Suprapubic skin (tissue), 4 donors: ENCODE measurements at regions not wholly inside any gene's neighbourhood (a gene's known extent, or its start where the extent isn't known, plus 50 kb on each side); places are given as distances from the start of the nearest gene placed in this dataset.

ENCODE experiments used
- DNase-seq, 2 donors: peaks; one replicate each; pipeline ENCODE4 v3.0.0-alpha.2; 2019; ENCODE audit warnings: low spot score in 2 of 2
- H3K27ac ChIP-seq: fragments of 200-600 bp; sonication (generic); one replicate; pipeline ENCODE4 v1.5.1; 2019
- H3K27me3 ChIP-seq: fragments of 200-600 bp; sonication (generic); one replicate; pipeline ENCODE4 v1.5.1; 2019
- H3K36me3 ChIP-seq: fragments of 200-600 bp; sonication (generic); one replicate; pipeline ENCODE4 v1.5.1; 2019
- H3K4me1 ChIP-seq: fragments of 200-600 bp; sonication (generic); one replicate; pipeline ENCODE4 v1.5.1; 2019
- H3K4me3 ChIP-seq: fragments of 200-600 bp; sonication (generic); one replicate; pipeline ENCODE4 v1.5.1; 2019; ENCODE audit warnings: mild to moderate bottlenecking
- H3K9me3 ChIP-seq: fragments of 200-600 bp; sonication (generic); one replicate; pipeline ENCODE4 v1.5.1; 2019
- EP300 ChIP-seq: sonication (generic); formaldehyde crosslinking; IDR thresholded peaks from one replicate; pipeline ENCODE4 v1.6.1; 2017; ENCODE audit warnings: antibody characterized with exemption
- POLR2A ChIP-seq, 2 donors: fragments of 450-650 bp; IDR thresholded peaks; one replicate each; pipeline ENCODE4 v1.6.1; 2017; ENCODE audit warnings: antibody characterized with exemption in 2 of 2, mild to moderate bottlenecking in 2 of 2, moderate library complexity in 2 of 2
- POLR2AphosphoS5 ChIP-seq, 3 donors: sonication (generic); formaldehyde crosslinking; IDR thresholded peaks; one replicate each; pipeline ENCODE4 v1.6.1; 2017; ENCODE audit warnings: antibody characterized with exemption in 3 of 3
- WGBS: methylation state at CpG from one replicate; pipeline ENCODE4 v1.1.5; 2018; 5-methylcytosine and 5-hydroxymethylcytosine counted together
- TF ChIP-seq, protein P1 (sequence below), 2 donors: fragments of 200-600 bp in 1 of 2; fragments of 450-650 bp in 1 of 2; sonication (generic) in 1 of 2; IDR thresholded peaks; one replicate each; pipeline ENCODE4 v1.5.1; 2016 to 2019; ENCODE audit warnings: antibody characterized with exemption in 2 of 2, mild to moderate bottlenecking in 1 of 2, moderate library complexity in 1 of 2

DNA sequence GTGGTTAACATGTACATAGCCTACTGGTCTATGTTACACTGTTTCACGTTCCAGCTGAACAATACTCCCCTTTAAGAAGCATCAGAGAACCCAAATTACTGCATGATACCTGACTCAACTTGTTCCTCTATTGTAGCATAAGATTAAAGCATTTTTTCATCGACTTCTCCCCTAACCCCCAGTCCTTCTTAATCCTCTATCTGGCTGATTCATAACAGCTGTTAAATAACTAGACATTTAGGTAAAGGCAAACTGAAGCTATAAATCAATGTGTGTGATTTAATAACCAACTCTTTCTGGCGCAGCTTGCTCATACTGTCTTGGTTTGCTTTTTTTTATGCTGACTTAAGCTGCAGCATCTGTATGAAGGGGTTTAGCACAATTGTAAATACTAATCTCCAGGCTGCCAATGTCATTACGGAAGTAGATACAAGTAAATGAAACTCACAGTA lies 94.2 kb upstream of the MTAP start:
- Histone ChIP-seq H3K27ac (no peak overlapping the region), H3K27me3 (no peaks in the 10 kb centered on the region), H3K36me3 (no peaks in the 10 kb centered on the region), H3K4me1 (no peaks in the 10 kb centered on the region), H3K4me3 (no peak overlapping the region), H3K9me3 (no peaks in the 10 kb centered on the region)
- TF ChIP-seq EP300: no peak
- no peak for TF ChIP-seq POLR2A (IDR thresholded peaks at IDR 0.05)
- no peak for TF ChIP-seq POLR2AphosphoS5 (IDR thresholded peaks at IDR 0.05)
- TF ChIP-seq, protein P1, sequence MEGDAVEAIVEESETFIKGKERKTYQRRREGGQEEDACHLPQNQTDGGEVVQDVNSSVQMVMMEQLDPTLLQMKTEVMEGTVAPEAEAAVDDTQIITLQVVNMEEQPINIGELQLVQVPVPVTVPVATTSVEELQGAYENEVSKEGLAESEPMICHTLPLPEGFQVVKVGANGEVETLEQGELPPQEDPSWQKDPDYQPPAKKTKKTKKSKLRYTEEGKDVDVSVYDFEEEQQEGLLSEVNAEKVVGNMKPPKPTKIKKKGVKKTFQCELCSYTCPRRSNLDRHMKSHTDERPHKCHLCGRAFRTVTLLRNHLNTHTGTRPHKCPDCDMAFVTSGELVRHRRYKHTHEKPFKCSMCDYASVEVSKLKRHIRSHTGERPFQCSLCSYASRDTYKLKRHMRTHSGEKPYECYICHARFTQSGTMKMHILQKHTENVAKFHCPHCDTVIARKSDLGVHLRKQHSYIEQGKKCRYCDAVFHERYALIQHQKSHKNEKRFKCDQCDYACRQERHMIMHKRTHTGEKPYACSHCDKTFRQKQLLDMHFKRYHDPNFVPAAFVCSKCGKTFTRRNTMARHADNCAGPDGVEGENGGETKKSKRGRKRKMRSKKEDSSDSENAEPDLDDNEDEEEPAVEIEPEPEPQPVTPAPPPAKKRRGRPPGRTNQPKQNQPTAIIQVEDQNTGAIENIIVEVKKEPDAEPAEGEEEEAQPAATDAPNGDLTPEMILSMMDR (IDR thresholded peaks at IDR 0.05): no peak
- no peak for DNase-seq
- 44% methylated on average over 4 of the region's 4 CpGs for WGBS

DNA sequence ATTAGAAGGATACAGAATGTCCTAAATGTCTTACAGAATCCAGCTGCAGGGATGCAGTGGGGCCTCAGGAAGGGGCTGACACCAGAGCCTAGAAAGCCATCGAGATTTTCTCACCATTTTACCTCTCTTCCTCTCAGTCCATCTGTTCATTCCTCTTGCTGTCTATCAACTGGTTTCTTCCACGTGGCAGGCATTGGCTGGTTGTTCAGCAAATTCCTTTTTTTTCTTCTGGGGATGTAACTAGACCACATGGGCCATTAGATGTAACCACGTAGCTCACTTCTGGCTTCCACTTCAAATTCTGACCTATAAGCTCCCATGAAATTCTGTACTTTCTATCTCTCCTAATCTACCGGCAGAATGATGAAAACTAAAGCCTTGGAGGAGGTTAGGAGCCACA lies 93.6 kb upstream of the MTAP start:
- H3K27ac ChIP-seq: no peak overlapping the region
- no peak for TF ChIP-seq POLR2AphosphoS5 (IDR thresholded peaks at IDR 0.05)
- no peak for TF ChIP-seq EP300
- no peak for TF ChIP-seq POLR2A (IDR thresholded peaks at IDR 0.05)
- TF ChIP-seq, protein P1 (IDR thresholded peaks at IDR 0.05): no peak
- H3K4me3 ChIP-seq: no peak overlapping the region
- no peaks in the 10 kb centered on the region for H3K36me3 ChIP-seq
- H3K27me3 ChIP-seq: no peaks in the 10 kb centered on the region
- WGBS: 49% methylated on average over 4 of the region's 4 CpGs
- H3K9me3 ChIP-seq: no peaks in the 10 kb centered on the region
- no peaks in the 10 kb centered on the region for H3K4me1 ChIP-seq
- no peak for DNase-seq

DNA sequence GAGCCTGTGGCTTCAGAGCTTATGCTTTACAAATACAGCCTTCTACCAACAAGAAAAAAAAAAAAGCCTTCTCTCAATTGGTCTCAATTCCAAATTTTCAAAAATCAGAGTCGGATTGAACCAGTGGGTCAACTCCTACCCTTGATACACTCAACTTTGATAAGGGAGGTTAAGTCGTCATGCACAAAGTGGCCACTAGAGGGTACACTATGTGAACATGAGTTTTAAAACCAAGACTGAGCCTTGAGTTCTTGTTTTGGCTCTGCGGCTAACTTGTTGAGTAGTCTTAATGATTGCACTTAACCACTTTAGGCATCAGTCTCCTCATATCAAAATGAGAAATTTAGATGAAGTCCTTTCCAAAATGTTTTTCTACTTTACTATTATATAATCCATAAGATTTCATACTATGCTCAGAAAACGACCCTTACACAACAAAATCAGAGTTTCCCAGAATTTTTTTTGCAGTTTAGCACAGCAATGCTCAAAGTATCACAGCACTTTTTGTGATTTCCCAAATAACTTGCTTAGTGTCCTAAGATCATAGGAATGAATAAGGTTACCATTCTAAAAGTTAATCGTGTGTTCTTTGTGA lies 92.9 kb upstream of the MTAP start:
- H3K27ac ChIP-seq: no peak overlapping the region
- H3K9me3 ChIP-seq: no peaks in the 10 kb centered on the region
- H3K36me3 ChIP-seq: no peaks in the 10 kb centered on the region
- no peaks in the 10 kb centered on the region for H3K27me3 ChIP-seq
- 57% methylated on average over 5 of the region's 5 CpGs for WGBS
- no peak for DNase-seq
- no peak for TF ChIP-seq POLR2AphosphoS5 (IDR thresholded peaks at IDR 0.05)
- no peak for TF ChIP-seq EP300
- no peak for TF ChIP-seq POLR2A (IDR thresholded peaks at IDR 0.05)
- TF ChIP-seq, protein P1 (IDR thresholded peaks at IDR 0.05): peak; percentile 56 to 66
- H3K4me1 ChIP-seq: no peaks in the 10 kb centered on the region
- no peak overlapping the region for H3K4me3 ChIP-seq

DNA sequence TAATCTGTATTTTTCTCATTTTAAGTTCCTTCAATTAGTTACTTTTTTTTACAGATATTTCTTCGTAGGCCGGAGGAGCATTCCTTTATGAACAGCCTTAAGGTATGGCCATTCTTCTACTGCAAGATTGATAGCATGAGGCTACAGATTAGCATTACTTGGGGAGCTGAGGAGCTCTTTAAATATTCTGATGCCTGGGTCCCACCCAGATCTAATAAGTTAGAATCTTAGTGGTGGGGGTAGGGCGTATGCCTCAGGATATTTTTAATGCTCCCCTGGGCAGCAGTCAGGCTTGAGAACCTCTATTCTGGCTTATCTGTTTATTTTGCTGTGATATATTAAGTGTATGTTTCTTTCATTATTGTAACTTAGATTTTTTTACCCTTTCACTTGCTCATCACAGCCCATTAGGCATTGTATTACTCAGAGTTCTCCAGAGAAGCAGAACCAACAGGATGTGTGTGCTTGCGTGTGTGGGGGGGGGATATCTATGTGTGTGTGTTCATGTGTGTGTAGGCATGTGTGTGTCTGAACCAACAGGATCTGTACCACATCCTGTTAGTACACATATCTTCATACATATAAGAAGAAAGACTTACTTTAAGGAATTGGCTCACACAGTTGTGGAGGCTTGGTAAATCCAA lies 91.8 kb upstream of the MTAP start:
- no peaks in the 10 kb centered on the region for H3K4me1 ChIP-seq
- no peak for TF ChIP-seq EP300
- TF ChIP-seq POLR2AphosphoS5 (IDR thresholded peaks at IDR 0.05): no peak
- TF ChIP-seq, protein P1 (IDR thresholded peaks at IDR 0.05): no peak
- no peak for TF ChIP-seq POLR2A (IDR thresholded peaks at IDR 0.05)
- no peak overlapping the region for H3K27ac ChIP-seq
- no peak overlapping the region for H3K4me3 ChIP-seq
- no peak for DNase-seq
- H3K9me3 ChIP-seq: no peaks in the 10 kb centered on the region
- WGBS: 90% methylated on average over 4 of the region's 4 CpGs
- no peaks in the 10 kb centered on the region for H3K27me3 ChIP-seq
- H3K36me3 ChIP-seq: no peaks in the 10 kb centered on the region

GRCh38 chr9:21711504-21711903 lies 90.9 kb upstream of the MTAP start:
- no peak for DNase-seq
- 59% methylated on average over 2 of the region's 2 CpGs for WGBS
- no peak for TF ChIP-seq POLR2A (IDR thresholded peaks at IDR 0.05)
- no peak for TF ChIP-seq EP300
- TF ChIP-seq POLR2AphosphoS5 (IDR thresholded peaks at IDR 0.05): no peak
- Histone ChIP-seq H3K9me3 (no peaks in the 10 kb centered on the region), H3K27me3 (no peaks in the 10 kb centered on the region), H3K4me1 (no peaks in the 10 kb centered on the region), H3K4me3 (no peak overlapping the region), H3K36me3 (no peaks in the 10 kb centered on the region), H3K27ac (no peak overlapping the region)
